Left lobe of liver (tissue), 2 donors: ENCODE measurements at regions not wholly inside any gene's neighbourhood (a gene's known extent, or its start where the extent isn't known, plus 50 kb on each side); places are given as distances from the start of the nearest gene placed in this dataset.
"Not testable (repeated sequence)": the region's sequence is repeated elsewhere in the genome, so short reads cannot be mapped to it uniquely, and the experiment has no call there.

Experiments used
- ATAC-seq: fragments of 200-7000 bp; cut with Tn5 transposase; one replicate; pipeline ENCODE4 v1.9.1; 2020; ENCODE audit warnings: mild to moderate bottlenecking, moderate library complexity
- DNase-seq: peaks from one replicate; pipeline ENCODE4 v3.0.0-alpha.2; 2020; ENCODE audit warnings: low spot score
- donor health status: DM: no; HTN: no; CAD: no; lungs with moderate emphysema.
- donor health status: DM: no; HTN: yes; CAD: no.

GRCh38 chr3:124619887-124620599 is 110.2 kb upstream of the UMPS start:
- ATAC-seq (peak; percentile 36), DNase-seq (no peak)

GRCh38 chr3:124620600-124621063 is 109.6 kb upstream of the UMPS start:
- DNase-seq, result peak; percentile 86
- peak; percentile 93 for ATAC-seq

- no peak for DNase-seq
- ATAC-seq, result no peak
These were observed 108.8 kb upstream of the UMPS start for GRCh38 chr3:124621498-124621897.

- ATAC-seq (no peak), DNase-seq (no peak)
These were observed 105.2 kb upstream of the UMPS start for GRCh38 chr3:124625074-124625473.

- DNase-seq, result no peak
- no peak for ATAC-seq
These were observed 102.7 kb upstream of the UMPS start for GRCh38 chr3:124627501-124627908.

GRCh38 chr3:124628863-124629262 is 101.4 kb upstream of the UMPS start:
- no peak for ATAC-seq
- no peak for DNase-seq

GRCh38 chr3:124629497-124629896 is 100.8 kb upstream of the UMPS start:
- ATAC-seq (peak; percentile 76), DNase-seq (no peak)

- DNase-seq (no peak), ATAC-seq (no peak)
These were observed 99.3 kb upstream of the UMPS start for GRCh38 chr3:124630960-124631359.

GRCh38 chr3:124631727-124632126 is 98.5 kb upstream of the UMPS start:
- DNase-seq, result no peak
- no peak for ATAC-seq

GRCh38 chr3:124632566-124633140 is 97.6 kb upstream of the UMPS start:
- no peak for ATAC-seq
- DNase-seq, result no peak

- DNase-seq, result no peak
- no peak for ATAC-seq
These were observed 96.7 kb upstream of the UMPS start for GRCh38 chr3:124633524-124633923.

GRCh38 chr3:124634210-124635168 is 95.8 kb upstream of the UMPS start:
- ATAC-seq (peak; percentile 26), DNase-seq (no peak)

- DNase-seq, result no peak
- ATAC-seq, result peak; percentile 83
These were observed 95.1 kb upstream of the UMPS start for GRCh38 chr3:124635169-124635539.

GRCh38 chr3:124636101-124636862 is 94.0 kb upstream of the UMPS start:
- ATAC-seq (no peak), DNase-seq (no peak)

GRCh38 chr3:124636863-124637296 is 93.4 kb upstream of the UMPS start:
- ATAC-seq, result peak; percentile 59
- no peak for DNase-seq

GRCh38 chr3:124639406-124640237 is 90.6 kb upstream of the UMPS start:
- no peak for ATAC-seq
- no peak for DNase-seq

GRCh38 chr3:124640635-124641306 is 89.5 kb upstream of the UMPS start:
- no peak for ATAC-seq

GRCh38 chr3:124643453-124643852 is 86.8 kb upstream of the UMPS start:
- no peak for ATAC-seq
- DNase-seq, result no peak

More at GRCh38 chr3:124640635-124641306, 89.5 kb upstream of the UMPS start:
- no peak for DNase-seq

- not testable (repeated sequence) for DNase-seq, ATAC-seq
These were observed 84.1 kb upstream of the UMPS start for GRCh38 chr3:124646186-124646585.
